ENCODE measurements at regions not wholly inside any gene's neighbourhood (a gene's known extent, or its start where the extent isn't known, plus 50 kb on each side); places are given as distances from the start of the nearest gene placed in this dataset.
"Not testable (repeated sequence)": the region's sequence is repeated elsewhere in the genome, so short reads cannot be mapped to it uniquely, and the experiment has no call there.

DNA sequence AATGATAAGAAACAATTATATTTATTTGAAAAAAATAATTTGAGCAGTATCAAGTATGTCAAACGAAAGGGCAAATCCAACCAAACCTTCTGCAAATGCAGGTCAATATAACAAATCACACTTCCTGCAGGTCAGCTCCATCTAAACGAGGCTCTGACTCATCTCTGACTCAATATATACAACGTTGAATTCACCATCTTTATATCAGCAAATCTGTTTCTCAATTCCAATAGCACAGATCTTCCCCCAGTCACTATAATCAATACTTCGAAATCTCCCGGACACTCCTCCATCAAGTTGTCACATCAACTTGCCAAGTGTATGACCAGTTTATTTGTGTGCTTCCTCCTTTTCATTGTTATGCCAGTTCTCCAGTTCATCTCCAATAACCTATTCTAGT lies 388.9 kb downstream of the ZEB2 start:
- no peak for DNase-seq (ENCODE audit: low read depth in 4 of 4, low spot score in 1 of 4)

DNA sequence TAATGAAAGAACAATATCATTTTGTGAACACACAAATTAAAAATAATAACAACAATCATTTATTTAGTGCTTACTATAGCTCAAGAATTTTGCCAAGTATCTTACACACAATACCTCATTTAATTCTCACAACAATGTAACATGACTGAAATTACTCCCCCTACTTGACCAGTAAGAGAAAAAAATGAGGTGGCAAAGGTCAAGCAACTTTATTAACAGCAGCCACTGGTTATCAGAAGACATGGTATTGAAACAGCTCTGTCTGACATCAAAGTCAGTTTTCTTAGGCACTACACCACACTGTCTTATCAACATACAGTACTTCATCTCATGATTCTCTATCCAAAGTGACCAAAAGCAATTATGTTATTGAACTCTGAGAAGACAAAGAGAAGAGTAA lies 389.4 kb downstream of the ZEB2 start:
- no peak for DNase-seq (ENCODE audit: low read depth in 4 of 4, low spot score in 1 of 4)

DNA sequence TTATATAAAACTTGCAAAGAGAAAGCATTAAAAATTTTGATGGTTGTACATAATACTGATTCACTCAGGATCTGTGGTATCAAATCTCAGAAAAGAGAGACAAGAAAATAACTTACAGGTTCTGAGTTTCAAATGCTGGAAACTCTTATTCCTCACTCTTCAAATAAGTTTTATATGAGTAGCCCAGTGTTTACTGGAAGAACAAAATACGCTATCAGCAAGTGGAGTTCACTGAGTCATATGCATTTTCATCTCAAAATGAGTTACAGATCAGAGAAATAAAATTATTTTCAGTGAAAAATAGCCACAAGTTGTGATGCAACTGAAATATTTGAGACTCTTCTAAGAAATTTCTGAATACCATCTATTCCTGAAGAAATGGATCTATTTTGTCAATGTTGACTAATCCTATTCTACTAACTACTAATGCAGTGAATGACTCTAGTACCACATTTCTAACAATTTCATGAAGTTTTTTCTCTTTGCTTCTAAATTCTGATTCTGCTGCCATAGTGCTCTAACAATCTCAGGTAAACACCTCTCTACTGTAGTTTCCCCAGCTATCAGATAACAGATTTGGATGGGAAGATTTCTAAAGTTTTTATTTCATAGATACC lies 391.7 kb downstream of the ZEB2 start:
- no peak for DNase-seq (ENCODE audit: low read depth in 4 of 4, low spot score in 1 of 4)

DNA sequence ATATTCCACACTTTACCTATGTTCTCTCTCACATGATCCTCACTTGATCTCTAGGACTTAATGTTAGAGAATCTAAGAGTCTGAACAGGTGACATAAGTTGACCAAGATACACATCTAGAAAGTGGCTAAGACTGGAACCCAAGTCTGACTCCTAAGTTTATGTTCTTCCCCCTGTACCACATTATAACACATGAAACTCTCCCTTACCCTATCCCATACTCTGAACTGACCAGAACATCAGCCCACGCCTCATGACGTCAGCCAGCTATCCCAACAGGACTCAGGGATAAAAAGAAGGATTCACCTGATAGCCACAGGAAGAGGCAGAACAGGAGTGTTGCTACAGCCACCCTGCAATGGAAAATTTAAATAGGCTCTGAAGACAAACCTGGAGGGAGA lies 392.2 kb downstream of the ZEB2 start:
- no peak for DNase-seq (ENCODE audit: low read depth in 4 of 4, low spot score in 1 of 4)

DNA sequence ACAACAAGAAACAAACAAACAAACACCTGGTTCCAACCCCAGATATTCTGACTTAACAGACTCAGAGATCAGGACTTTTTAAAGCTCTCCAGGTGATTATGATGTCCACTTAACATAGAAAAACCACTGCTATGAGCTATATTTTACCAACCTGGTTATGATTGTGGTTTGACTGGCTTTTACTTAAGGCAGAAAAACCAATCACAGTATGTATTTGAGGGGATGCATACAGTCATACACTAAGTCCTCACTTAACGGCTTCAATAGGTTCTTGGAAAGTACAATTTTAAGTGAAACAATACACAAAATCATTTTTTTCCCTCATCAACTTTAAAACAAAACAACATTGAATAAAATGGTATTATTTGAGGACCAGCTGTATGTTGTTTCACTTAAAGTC lies 393.6 kb downstream of the ZEB2 start:
- DNase-seq (ENCODE audit: low read depth in 4 of 4, low spot score in 1 of 4), result no peak

DNA sequence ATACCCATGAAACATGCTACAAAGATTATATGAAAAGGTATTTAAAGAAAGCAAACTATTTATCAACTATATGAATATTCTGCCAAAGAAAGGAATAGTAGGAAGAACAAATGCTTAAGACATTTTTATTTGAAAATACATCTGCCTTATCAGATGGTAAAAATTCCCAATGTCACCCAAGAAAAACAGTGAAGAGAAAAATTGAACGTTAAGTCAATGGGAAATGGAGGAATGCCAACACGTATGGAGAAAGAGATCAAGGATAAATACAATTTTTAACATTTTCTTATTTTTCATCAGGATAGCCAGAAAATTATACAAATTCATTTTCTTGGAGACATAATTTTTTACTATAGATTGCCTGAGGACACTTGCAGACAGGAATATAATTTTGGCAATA lies 394.2 kb downstream of the ZEB2 start:
- no peak for DNase-seq (ENCODE audit: low read depth in 4 of 4, low spot score in 1 of 4)

DNA sequence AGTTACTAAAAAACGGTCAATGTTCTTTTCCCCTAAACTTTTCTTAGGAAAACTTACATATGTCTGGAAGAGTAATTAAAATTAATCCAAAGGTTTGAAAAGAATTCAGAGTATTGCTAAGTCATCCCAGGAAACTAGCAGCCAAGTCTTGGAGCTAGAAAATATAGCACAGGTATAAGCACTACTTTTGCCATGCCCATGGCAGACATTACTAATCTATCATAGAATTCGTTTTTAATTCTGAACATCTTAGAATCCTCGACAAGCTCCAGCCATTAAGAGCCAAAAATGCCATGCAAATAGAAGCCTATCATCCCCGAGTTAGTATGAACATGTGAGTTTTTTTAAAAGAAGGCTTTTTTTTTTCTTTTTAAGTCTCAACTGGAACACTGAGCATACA lies 395.0 kb downstream of the ZEB2 start:
- DNase-seq (ENCODE audit: low read depth in 4 of 4, low spot score in 1 of 4), result no peak

DNA sequence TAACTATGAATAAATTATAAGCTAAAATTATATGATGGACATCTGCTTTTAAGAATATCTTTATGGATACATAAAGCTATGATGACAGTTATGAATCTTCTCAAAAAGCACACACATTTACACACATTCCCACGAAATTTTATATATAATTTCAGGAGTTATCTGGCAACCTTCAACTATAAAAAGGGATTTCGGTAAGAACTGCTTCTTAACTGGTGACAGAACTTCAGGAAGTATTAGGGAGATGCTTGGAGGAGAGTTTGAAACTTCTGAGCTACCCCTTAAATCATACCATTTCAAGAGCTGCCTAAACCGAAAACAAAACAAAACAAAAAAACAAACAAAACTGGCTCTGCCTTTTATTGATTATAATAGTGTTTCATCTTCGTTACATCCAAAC lies 399.4 kb downstream of the ZEB2 start:
- DNase-seq (ENCODE audit: low read depth in 4 of 4, low spot score in 1 of 4), result no peak

DNA sequence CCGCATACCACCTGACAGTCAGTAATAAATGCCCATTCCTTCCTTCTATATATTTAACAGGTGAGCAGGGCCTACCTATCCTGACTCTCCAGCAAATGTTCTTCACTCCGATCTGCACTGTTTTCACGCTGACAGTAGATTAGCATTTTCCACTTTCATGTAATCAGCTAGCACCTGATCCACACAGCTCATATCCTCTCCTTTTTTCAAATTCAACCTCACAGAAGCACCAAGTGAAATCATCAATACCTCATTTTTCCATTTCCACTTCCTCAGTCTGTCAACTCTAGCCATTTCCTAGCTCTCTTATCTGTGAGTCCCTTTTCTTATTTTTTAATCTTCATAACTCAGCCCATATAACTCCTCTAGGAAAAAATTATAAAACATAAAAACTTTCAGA lies 402.8 kb downstream of the ZEB2 start:
- DNase-seq (ENCODE audit: low read depth in 4 of 4, low spot score in 1 of 4), result no peak

DNA sequence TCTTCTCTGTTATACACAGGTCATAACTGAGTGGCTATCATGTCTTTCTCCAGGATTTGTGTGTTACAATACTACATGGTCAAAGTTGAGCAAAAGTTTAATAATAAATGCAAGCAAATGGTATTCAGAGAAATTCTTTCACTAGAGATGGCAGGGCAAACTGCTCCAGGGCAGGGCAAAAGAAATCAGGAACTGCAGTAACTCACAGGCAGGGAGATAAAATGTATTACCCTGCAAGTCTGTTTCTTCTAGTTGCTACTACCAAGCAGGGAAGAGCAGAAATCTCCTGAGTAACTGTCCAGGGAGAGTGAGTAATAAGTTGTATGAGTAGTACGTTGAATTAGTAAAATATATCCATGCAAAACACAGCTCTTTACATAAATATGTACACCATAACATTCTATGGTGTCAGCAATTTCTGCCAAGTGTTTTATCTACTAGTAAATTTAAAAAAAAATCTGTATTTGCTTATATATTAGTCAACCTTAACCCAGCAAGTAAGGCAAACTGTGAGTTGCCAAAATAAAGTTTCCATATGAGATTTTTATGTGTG lies 404.1 kb downstream of the ZEB2 start:
- DNase-seq (ENCODE audit: low read depth in 4 of 4, low spot score in 1 of 4), result no peak

DNA sequence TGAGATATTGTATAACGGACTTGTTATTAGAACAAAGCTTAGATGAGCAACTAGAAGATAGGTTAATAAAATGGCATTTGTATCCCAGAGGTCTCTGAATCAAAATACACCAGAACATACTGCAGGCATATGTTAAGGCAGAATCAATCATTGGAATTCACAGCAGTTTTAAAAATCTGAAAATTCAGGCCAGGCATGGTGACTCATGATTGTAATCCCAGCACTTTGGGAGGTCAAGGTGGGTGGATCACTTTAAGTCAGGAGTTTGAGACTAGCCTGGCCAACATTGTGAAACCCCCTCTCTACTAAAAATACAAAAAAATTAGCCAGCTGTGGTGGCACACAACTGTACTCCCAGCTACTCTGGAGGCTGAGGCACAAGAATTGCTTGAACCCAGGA lies 405.2 kb downstream of the ZEB2 start:
- DNase-seq (ENCODE audit: low read depth in 4 of 4, low spot score in 1 of 4), result no peak

DNA sequence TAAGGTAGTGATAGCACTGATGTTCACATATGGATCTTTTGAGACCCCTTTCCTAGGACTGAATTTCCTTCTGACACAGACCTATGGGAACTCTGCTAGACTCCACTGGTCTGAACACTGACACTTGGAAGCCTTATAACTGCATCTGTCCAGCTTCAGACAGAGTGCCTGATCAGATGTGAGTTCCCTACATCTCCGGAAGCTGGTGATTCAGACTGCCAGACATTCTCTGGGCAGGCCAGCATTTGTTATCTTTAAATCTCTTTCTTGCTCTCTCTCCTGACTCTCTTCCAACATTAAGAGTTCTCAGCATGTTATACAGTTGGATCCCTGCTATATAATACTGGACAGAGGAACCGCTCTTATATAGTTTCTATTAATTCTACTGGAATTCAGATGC lies 408.5 kb downstream of the ZEB2 start:
- no peak for DNase-seq (ENCODE audit: low read depth in 4 of 4, low spot score in 1 of 4)

DNA sequence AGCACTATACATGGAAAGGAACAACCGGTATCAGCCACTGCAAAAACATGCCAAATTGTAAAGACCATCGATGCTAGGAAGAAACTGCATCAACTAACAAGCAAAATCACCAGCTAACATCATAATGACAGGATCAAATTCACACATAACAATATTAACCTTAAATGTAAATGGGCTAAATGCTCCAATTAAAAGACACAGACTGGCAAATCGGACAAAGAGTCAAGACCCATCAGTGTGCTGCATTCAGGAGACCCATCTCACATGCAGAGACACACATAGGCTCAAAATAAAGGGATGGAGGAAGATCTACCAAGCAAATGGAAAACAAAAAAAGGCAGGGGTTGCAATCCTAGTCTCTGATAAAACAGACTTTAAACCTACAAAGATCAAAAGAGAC lies 413.8 kb downstream of the ZEB2 start:
- not testable (repeated sequence) for DNase-seq (ENCODE audit: low read depth in 4 of 4, low spot score in 1 of 4)

DNA sequence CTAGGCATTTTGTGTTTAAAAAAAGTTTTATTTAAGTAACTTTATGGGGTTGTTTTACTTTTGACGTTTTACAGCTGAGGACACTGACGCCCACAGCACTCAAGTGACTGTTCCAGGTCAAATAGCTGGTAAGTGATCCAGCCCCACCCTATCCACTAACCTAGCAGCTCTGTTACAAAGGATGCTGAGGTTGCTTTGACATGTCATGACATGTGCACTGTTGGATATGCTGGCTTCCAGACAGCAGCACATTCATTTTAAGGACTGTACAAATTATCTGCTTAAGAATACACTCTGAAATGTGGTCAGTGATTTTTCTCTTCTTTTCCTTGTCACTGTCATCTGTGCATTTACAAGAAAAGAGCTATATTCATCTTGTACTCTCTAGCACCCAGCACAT lies 417.5 kb downstream of the ZEB2 start:
- DNase-seq (ENCODE audit: low read depth in 4 of 4, low spot score in 1 of 4), result no peak

DNA sequence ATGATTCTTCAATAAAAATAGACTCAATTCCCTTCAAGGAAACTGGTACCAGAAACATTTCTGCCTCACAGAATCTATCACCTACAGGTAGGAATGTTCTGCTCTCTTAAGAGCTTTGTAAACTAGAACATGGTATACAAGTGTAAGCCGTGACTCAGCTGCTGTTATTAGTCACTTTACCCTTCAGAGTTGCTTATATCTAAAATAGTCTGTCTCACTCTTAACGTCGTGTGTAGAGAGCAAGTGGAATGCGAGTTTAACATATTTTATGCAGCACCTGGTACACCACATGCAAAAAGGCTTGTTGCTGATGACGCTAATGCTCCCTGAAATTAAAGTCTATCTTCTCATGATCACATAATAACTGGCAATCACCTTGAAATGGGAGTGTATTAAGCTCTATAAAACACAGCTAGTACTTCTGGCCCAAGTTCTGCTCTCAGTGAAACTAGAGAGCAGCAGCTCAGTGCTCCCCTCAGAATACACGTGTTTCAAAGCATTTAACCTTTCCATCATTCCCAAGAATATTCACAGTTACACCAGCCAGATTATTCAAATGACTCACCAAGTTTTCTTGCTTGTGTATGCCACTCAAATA lies 420.0 kb downstream of the ZEB2 start:
- no peak for DNase-seq (ENCODE audit: low read depth in 4 of 4, low spot score in 1 of 4)

DNA sequence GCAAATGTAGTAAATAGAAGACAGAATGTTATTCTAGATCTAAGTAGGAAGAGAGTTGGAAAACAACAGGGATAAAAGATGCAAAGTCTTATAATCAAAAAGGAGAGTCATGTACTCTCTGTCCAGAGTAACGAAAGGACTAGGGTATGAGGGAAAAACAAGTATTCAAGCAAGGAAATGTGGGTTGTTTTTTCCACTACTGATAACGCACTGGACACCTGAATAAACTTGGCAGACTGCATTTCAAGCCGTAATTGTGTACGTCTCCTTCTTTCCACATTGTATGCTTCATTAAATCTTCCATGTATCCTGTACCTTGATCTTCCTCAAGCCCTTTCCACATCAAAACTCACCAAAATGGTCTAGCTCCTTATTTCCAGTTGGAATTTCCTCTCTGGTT lies 420.6 kb downstream of the ZEB2 start:
- no peak for DNase-seq (ENCODE audit: low read depth in 4 of 4, low spot score in 1 of 4)

DNA sequence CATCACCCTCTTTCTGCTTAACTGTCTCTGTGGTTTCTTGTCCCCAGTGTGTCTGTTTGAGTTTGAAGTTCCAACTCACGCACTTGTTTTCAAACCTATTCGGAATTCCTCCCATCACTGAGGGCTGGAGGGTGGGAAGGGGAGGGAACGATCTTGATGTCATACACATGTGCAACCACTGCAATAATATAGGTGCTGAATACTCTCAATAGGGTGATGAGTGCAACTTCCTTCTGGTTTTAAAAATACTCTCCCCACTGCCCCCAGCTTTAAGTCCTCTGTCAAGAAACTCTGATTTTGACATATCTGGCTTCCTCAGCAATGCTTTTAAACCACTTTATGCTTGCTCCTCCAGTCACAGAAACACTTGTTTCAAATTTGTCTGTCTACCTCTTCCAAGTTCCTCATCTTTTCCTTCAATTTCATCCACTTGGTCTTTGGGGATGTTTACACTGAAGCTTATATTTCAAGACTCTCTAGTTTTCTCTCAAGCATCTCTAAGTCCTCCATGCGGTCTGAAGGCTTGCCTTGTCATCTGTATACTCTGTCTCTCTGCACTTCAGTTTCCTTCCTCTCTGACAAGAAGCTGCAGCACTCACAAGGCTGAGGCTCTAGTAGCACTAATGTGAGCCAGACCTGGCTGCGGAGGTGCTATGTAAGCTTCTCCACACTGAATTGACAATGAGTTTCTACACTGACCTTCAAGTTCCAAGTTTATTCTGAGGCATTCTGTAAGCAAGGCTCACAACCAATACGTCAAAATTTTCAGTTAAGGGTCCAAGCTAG lies 422.3 kb downstream of the ZEB2 start:
- no peak for DNase-seq (ENCODE audit: low read depth in 4 of 4, low spot score in 1 of 4)

DNA sequence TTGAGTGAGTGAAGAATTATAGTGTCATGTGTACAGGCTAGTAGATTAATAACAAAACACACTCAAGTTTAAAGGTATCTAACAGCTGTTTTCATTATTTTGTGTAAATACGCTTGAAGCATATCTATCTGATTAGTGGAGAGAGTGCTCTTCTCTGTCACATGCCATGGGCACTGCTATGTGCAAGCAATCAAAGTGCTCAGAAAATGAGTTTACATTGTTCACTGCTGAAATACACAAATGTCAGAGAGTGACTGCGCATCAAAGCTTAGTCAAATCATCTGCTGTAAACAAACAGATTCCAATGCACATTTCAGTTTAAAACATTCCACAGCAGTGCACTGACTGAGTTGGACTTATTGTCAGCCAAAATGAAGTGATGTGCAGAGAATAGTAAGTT lies 423.4 kb downstream of the ZEB2 start:
- no peak for DNase-seq (ENCODE audit: low read depth in 4 of 4, low spot score in 1 of 4)

DNA sequence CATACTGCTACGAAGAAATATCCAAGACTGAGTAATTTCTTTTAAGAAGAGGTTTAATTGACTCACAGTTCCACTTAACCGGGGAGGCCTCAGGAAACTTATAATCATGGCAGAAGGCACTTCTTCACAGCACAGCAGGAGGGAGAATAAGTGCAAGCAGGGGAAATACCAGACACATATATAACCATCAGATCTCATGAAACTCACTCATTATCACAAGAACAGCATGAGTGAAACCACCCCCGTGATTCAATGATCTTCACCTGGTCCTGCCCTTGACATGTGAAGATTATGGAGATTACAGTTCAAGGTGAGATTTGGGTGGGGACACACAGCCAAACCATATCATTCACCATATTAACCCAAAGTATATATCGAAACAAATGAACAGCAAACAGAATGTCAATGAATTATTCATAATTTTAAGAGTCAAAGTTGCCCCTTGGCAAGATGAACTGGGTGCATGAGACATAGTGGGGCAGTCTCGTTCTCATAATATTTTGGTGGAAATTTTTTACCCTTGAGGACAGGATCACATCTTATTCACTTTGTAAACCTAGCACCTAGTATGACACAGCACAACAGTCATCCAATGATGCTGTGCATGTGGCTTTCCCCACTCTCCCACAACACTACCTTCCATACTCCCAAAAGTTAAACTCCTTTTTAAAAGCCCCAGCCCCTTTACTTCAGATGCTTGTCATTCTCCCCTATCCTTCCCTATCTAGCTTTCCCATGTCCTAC lies 425.3 kb downstream of the ZEB2 start:
- no peak for DNase-seq (ENCODE audit: low read depth in 4 of 4, low spot score in 1 of 4)

DNA sequence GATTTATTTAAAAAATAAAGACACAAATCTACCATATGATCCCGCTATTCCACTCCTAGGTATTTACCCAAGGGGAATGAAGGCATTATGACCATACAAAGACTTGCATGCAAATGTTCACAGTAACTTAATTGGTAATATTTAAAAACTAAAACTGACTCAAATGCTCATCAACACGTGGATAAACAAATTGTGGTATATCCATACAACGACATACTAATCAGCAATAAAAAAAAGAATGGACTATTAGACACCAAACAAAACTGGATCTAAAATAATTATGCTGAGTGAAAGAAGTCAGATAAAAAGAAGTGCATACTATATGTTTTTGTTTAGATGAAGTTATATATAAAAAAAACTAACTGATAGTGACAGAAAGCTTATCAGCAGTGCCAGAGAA lies 428.3 kb downstream of the ZEB2 start:
- DNase-seq (ENCODE audit: low read depth in 4 of 4, low spot score in 1 of 4), result no peak

DNA sequence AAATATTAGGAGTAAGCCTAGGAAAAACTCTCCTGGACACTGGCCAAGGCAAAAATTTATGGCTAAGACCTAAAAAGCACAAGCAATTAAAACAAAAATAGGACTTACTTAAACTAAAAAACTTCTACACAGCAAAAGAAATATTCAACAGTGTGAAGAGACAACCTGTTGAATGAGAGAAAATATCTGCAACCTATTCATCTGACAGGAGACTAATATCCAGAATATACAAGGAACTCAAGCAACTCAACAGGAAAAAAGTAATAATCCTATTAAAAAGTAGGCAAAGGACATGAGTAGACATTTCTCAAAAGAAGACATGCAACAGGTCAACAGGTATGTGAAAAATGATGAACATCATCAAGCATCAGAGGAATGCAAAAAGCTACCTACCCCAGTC lies 431.1 kb downstream of the ZEB2 start:
- DNase-seq (ENCODE audit: low read depth in 4 of 4, low spot score in 1 of 4), result no peak

DNA sequence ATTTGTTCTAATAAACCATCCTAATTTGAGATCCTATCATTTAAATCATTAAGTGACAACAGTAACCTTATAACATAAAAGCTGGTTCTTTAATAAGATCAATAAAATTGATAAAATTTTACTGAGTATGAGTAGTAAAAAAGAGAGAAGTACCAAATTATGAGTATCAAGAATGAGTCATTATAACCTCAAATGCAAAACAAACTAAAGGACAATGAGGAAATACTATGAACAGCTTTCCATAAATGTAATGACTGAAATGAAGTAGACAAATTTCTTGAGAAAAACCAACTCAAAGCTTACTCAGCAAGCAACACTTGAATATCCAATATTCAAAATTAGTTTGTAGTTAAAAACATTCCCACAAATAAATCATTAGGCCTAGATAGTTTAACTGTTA lies 433.0 kb downstream of the ZEB2 start:
- no peak for DNase-seq (ENCODE audit: low read depth in 4 of 4, low spot score in 1 of 4)
